HG03378 (cell line): ENCODE measurements at regions not wholly inside any gene's neighbourhood (a gene's known extent, or its start where the extent isn't known, plus 50 kb on each side); places are given as distances from the start of the nearest gene placed in this dataset.

Source experiments
- ATAC-seq: cut with Tn5 transposase; IDR thresholded peaks from one replicate; pipeline ENCODE4 v1.9.1; 2021; ENCODE audit warnings: mild to moderate bottlenecking, moderate library complexity; ENCODE audit not compliant: unreplicated experiment

DNA sequence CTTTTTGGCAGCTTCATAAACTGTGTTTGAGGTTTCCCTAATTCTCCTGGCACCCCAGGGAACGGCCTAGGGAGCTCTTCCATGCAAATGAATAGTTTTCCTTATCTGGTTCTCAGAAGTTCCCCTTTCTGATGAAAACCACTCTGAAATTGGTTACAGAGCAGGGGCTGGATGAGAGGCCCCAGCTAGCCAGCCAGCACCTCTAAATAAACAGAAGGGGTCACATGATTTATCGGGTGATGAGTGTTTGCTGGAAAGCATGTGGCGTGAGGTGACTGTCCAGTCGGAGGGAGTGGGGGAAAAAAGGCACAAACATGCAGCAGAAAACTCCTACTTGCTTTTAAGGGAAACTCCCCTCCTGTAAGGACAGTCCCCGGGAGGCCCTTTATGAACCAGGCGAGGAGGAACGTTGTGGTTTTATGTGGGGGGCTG is 261.2 kb upstream of the ANKRD55 start:
- no peak for ATAC-seq

GRCh38 chr5:56493766-56494165 is 260.6 kb upstream of the ANKRD55 start:
- ATAC-seq: no peak

GRCh38 chr5:56493308-56493707 is 260.2 kb upstream of the ANKRD55 start:
- no peak for ATAC-seq

DNA sequence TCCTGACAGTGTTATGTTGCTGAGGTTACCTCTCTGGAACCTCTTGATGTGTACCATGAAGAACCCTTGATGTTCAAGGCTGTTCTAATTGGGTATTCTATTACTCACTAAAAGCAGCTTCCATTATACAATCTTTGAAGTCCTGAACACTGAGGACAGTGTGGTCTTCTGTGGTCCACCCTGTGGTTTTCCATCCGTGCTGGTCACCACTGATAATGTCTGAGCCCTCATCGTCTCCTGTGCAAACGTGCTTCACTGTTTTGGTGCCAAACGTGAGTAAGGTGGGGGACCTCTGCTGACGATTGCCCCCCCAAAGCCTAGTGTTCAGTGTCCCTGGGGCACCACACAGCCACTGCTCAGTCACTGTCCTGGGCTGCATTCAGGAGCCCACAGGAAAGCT is 259.7 kb upstream of the ANKRD55 start:
- ATAC-seq: no peak

- ATAC-seq: no peak
Observed at GRCh38 chr5:56490971-56491468, 257.9 kb upstream of the ANKRD55 start.

DNA sequence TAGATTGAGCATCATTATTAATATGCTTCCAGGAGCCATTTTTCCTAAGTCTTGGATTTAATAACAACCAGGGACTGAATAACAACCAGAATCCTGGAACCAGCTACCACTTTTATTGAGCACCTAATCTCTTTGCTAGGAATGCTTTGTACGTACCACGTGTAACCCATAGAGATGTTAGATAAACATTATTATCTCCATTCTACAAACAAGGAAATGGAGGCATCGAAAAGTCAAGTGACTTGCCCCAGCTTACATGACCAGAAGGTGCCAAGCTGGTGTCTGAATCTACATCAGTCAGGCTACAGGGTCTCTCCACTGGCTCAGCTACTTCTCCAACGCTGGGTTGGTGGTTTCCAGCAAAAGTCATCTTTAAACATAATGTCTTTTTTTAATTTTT is 256.1 kb upstream of the ANKRD55 start:
- no peak for ATAC-seq

DNA sequence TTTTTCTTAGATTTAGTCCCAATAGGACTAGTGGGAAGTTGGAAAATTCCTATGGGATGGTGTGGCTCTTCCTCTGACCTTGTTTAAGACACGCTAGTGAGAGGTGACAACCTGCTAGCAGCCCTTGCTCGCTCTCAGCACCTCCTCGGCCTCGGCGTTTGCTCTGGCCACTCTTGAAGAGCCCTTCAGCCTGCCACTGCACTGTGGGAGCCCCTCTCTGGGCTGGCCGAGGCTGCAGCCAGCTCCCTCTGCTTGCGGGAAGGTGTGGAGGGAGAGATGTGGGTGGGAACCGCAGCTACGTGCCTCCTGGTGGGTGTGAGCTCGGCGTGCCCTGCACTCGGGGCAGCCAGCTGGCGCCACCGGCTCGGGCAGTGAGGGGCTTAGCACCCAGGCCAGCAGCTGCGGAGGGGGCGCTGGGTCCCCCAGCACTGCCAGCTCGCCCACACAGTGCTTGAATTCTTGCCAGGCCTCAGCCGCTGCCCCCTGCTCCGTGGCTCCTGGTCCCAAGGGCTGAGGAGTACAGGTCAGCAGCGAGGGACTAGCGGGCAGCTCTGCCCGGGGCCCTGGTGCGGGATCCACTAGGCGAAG is 254.5 kb upstream of the ANKRD55 start:
- no peak for ATAC-seq

DNA sequence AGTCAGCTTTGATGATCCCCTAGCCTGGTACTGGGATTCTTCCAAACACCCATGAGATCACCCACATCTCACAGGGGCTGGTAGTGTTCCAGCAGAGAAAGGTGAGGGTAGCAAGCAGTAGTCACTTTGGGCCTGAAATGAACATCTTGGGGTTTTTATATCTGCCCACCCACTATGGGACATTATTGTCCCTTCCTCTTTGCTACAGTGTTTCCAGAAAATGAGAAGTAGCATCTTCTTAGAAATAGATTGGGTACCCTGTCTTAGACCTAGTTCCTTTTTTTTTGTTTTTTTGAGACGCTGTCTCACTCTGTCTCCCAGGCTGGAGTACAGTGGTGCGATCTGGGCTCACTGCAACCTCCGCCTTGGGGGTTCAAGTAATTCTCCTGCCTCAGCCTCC is 249.2 kb upstream of the ANKRD55 start:
- no peak for ATAC-seq

GRCh38 chr5:56481428-56482357 is 248.6 kb upstream of the ANKRD55 start:
- ATAC-seq: no peak

DNA sequence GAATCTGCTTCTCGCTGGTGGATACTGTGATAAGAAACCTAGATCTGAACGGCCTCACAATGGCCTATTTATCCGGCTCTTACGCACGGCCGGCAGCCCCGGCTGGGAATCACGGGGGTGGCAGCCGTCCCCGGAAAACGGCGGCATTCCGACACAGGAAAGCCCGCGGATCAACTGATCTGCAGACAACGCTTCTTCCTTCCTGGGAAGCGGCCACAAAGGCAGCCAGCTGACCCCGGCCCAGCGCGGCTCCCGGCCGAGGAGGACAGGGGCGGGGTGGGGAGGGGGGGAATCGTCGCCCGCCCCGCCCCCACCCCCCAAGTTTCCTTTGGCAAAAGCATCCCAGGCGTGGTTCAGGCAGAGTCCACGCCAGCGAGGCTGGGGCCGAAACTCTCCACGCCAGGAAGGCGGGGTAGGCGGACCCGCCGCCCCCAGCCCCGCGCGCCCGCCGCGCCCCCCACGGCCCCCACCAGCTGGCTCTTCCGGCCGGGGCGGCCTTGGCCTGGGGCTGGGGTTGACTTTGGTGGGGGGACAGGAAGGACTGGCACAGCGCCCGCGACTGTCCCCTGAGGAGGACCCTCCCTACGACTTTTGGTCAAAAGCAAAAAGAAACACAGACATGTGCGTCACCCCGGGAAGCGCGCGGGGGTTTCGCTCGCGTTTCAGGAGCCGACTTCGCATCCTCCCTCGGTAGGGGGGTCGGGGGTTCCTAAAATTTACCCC is 247.7 kb upstream of the ANKRD55 start:
- ATAC-seq: no peak

- ATAC-seq: no peak
Observed at GRCh38 chr5:56480078-56480704, 247.1 kb upstream of the ANKRD55 start.

DNA sequence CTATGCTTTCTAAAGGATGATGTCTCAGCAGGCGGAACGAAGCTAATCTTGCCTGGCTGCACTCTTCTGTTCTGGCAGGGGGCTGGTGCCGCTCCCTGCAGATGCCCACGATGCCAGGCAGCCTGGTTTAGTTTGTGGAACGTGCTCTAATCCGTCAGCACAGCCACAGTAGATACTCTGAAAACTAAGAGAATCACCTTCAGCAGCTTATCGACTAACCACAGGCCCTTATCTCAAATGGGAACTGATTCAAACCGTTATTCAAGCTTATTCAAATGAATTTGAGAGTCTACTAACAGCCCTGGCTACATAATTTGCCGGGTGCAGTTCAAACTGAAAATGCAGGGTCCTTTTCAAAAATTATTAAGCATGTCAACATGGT is 246.6 kb upstream of the ANKRD55 start:
- no peak for ATAC-seq

- no peak for ATAC-seq
Observed at GRCh38 chr5:56479126-56479525, 246.0 kb upstream of the ANKRD55 start.

DNA sequence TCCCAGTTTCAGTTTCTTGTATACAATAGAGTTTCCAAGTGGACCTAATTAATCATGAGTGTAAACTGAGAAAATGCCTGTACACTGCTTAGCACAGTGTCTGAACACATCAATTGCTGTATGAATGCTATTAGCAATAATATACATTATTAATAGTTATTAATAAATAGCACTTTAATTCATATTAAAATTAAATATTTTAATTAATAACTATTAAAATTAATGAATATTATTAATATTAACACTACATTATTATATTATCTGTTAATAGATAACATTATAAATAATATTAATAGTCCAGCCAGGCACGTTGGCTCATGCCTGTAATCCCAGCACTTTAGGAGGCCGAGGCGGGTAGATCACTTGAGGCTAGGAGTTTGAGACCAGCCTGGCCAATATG is 244.9 kb upstream of the ANKRD55 start:
- ATAC-seq: no peak

- no peak for ATAC-seq
Observed at GRCh38 chr5:56476487-56476856, 243.3 kb upstream of the ANKRD55 start.

GRCh38 chr5:56475689-56476486 is 242.8 kb upstream of the ANKRD55 start:
- ATAC-seq: no peak

- ATAC-seq: no peak
Observed at GRCh38 chr5:56471707-56472106, 238.6 kb upstream of the ANKRD55 start.

DNA sequence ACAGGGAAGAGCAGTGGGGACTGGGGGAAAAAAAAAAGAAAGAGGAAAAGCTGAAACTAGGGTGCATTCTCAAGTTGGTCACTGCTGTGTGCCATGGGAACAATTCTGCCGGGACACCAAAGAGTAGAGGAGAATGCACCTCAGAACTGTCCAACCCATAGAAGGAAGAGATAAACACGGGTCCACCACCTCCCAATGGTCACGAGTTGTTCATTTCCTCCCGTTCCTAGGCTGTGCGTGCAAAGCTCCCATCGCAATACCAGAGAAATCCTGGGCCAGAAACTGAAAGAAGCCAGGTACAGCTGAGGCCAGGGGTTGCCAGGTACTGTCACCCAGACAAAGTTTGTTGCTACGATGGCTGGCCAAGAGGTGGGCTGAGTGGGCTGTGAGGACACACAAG is 236.9 kb upstream of the ANKRD55 start:
- ATAC-seq: no peak

DNA sequence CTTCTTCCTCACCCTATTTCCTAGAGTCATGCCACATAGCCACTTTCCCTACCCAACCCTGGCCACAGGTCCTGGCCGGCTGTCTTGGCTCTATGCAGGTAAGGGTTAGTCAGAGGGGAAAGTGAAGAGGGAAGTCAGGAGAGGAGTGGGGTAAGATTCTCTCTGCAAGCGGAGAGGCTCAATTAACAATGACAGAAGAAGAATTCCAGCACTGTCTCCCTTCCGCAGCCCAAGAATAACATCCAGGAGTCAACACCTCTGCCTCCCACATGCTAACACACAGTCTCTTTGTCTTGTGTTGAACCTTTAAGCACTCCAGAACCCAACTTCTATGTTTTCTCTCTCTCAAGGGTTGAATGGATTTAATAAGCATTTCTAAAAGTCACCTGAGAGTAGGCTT is 235.1 kb upstream of the ANKRD55 start:
- no peak for ATAC-seq

- no peak for ATAC-seq
Observed at GRCh38 chr5:56467176-56467717, 234.1 kb upstream of the ANKRD55 start.
